Superior temporal gyrus (tissue), 1 donor: ENCODE measurements at regions not wholly inside any gene's neighbourhood (a gene's known extent, or its start where the extent isn't known, plus 50 kb on each side); places are given as distances from the start of the nearest gene placed in this dataset.

ENCODE experiments used
- DNase-seq: peaks from one replicate; pipeline ENCODE4 v3.0.0-alpha.2; 2016; ENCODE audit errors: extremely low spot score

DNA sequence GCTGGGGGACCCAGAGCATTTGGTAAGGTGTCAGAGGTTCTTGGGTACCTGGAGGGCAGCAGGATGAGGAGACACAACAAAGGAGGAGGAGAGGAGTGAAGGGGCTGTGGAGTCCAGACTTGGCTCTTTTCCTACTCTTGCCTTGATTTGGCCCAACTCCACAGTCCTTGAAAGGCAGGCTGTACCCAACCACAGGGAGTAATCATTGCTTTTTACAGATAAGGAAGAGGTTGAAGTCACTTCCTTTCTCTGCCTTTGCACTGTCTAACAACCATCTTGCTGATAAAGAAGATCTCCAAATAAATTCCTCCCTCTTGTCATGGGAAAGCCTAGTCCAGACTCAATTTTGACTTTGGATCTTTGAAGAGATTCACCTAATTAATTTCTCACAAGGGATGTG lies 226.8 kb upstream of the HMGA2 start:
- DNase-seq = no peak

DNA sequence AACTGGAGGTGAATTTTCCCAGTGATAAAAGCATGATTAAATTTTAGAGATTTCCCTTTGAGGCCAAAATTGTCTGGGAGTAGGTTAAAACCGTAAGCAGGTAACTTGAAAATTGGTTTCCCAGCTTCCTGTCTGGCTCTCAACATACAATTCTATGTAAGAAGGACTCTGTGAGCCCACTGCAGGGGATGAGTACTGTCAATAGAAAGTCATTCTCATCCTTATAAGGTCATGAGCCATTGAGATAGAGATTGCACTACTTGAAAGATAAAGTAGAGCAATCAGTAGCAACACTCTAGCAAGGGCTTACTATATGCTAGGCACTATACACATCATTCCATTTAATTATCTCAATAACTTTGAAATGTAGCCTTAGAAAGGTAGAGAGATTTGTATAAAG lies 225.6 kb upstream of the HMGA2 start:
- DNase-seq = no peak

DNA sequence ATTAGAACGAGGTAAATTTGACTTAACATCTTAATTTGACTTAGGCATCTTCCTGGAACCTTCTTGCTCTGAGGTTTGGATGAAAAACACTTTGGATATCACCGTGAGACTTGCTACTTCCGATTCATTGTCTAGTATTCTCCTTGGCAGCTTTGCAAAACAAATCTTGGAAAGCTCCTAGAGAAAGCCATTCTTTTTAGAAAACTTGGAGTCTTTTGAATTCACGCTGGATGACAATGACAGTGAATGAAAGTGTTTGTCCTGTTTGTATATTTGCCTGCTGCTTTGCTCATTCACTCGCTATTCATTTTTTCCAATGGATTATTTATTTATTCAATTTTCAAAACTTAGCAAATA lies 222.1 kb upstream of the HMGA2 start:
- no peak for DNase-seq

DNA sequence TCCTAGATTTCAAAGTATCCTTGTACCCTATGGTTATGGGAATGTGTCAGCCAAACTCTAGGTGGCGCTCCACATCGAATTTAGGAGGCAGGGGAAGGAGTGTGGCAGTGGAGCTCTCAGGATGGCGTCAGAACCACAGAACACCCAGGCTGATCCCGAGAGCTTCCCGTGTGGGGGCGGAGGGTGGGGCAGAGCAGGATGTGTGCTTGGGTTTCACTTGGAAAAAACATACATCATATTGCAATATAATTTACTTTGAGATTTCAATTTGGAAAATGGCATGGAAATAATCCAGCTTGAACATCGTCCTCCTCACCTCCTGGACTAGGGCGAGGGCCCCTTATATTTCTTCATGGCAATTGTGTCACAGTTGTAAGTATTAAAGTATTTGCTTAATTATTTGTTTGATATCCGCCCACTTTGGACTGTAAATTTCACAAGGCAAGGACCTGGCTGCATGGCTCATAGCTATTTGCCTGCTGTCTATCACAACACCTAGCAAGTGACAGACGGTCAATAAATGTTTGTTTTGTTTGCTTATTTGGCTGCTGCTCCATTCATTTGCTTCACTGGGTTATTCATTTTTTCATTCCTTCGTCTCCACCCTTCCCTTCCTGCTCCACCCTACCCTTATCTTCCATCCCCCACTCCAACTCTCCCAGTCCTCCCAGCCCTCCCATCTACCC lies 221.5 kb upstream of the HMGA2 start:
- peak; percentile 79 for DNase-seq

- no peak for DNase-seq
Measured at GRCh38 chr12:65603438-65604351, 220.6 kb upstream of the HMGA2 start.

GRCh38 chr12:65605019-65605418 lies 219.3 kb upstream of the HMGA2 start:
- no peak for DNase-seq

DNA sequence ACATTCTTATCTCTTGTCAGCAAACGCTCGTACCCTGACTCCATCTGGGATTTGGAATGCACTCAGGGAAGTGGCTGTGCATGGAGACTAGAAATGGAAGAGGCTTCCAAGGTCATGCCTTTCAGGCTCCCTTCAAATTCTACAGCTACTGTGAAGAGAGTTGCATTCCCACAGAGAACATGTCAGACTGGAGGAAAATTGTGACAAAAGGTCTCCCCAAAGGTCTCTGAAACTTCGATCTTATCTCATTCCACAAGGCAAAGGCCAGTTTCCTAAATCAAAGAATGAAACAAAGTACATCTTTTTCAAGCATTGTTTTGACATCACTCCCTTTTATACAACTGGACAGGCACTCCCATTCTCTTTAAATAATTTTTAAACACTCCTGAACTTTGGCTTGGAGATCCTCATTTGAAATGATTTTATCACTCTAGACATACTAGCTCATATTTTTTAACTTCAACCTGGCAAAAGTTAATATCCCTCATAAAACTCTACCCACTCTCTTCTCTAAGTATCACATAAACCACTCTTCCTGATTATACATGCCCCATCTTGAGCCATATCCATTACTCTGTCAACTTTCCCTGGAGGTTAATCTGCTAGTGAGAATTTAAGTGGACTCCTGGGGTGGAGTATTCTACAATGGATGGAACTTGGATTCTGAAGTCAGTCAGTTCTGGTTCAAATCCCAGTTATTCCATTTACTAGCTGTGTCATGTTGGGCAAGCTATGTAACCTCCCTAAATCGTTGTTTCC lies 218.1 kb upstream of the HMGA2 start:
- no peak for DNase-seq

- DNase-seq = no peak
Measured at GRCh38 chr12:65607401-65607841, 216.9 kb upstream of the HMGA2 start.

DNA sequence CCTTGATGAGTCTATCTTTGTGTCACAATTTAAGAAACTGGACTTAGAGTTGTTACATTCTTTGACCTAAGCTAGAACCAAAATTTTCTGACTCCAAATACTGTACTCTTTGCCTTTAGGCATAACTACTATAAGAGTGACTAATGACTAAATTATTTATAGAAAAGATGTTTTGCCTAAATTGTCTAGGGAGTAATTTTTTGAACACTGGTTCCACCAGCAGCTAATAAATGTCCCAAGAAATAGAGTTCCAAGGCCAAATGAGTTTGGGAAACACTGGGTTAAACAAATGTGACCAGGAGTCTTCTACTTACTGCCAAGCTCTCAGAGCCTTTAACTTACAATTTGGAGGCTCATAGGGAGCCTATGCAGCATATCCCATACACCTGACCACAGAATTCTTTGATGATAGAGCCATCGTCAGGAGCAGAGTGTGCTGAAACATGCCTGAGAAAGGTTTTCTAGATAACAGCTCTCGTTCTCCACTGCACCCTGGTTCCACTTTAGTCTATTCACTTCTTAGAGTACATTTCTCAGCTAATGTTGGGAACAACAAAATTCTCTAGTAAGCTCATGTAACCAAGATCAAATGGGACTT lies 215.9 kb upstream of the HMGA2 start:
- DNase-seq = no peak

DNA sequence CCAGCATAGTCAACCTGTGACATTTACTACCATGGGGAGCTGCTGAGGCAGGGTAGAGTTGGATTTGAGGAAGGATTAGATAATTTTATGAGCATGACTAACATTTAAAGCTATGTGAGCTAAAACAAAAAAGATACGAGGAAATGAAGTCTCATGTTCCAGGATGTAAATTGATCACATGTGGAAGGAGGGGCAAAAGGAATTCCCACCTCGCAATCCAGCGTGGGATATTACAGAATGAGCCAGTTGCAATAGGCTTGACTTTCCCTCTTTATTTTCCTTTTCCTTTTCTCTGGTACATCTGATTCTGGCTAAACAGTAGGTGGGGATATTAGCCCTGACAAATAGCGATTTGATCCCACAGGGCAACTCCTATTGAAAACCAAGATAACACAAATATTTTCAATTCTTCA lies 214.9 kb upstream of the HMGA2 start:
- no peak for DNase-seq

DNA sequence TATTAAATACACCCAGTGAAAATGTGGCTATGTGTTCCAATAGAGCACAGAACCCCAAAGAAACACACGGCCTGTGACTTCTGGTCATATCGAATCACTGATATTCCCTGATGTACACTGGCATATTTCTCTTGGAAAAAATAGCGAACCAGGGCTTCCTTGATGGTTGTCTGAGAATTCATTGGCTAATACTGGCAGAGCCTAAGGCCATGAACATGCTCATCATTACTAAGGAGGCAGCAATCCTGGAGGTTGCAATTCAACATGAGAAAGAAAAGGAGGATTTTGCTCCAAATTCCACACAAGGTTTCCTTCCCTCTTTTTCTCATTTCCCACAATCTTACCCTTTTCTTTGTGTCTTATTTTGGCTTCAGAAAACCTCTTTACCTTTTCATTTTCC lies 212.9 kb upstream of the HMGA2 start:
- no peak for DNase-seq

DNA sequence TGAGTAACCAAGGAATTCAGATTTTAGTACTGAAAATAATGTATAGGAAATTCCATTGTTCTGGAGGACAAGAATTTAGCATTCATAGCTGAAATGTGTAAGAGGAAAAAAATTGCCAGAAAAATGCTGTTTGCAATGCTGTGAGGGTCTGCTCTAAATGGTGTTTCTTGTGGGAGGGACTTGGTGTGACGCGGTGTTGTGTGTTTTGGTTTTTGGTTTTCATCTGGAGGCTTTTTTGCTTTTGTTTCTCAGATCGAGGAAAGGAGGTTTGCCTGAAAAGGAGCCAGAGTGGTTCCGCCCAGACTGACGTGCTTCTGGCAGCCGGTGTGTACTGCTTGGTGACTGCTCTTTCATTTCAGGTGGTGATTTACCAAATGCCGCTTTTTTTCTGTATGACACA lies 211.8 kb upstream of the HMGA2 start:
- DNase-seq = no peak

GRCh38 chr12:65613692-65614091 lies 210.6 kb upstream of the HMGA2 start:
- DNase-seq = no peak

- DNase-seq = no peak
Measured at GRCh38 chr12:65614259-65614889, 209.9 kb upstream of the HMGA2 start.

DNA sequence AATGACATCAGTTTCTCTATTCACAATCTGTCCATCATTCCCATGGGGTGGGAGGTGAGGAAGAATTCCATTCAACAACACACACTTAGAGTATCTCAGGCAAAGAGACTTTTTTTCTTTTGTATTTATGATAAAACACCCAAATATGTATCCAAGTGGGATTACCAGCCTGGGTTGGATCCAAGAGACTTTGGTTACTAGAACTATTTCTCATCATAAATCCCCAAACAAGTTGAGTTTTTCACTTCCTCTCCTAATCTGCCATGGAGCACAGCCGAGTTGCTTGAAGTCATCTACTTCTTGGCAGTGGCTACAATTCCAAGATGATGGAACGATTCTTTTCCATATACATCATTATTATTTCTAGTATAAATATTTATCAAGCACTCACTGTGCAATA lies 209.2 kb upstream of the HMGA2 start:
- DNase-seq = no peak

DNA sequence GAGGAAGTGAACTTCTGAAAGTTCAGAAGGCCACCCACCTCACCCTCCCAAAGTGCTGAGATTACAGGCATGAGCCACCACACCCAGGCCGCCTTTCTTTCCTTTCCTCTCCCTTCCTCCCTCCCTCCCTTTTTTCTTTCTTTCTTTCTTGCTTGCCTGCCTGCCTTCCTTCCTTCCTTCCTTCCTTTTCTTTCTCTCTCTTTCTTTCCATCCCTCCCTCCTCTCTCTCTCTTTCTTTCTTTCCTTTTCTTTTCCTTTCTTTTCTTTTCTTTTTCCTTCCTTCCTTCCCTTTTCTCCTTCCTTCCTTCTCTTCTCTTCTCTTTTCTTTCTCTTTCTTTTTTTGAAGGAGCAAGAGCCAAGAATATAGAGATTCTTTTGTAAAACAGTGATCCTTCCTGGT lies 208.3 kb upstream of the HMGA2 start:
- no peak for DNase-seq

DNA sequence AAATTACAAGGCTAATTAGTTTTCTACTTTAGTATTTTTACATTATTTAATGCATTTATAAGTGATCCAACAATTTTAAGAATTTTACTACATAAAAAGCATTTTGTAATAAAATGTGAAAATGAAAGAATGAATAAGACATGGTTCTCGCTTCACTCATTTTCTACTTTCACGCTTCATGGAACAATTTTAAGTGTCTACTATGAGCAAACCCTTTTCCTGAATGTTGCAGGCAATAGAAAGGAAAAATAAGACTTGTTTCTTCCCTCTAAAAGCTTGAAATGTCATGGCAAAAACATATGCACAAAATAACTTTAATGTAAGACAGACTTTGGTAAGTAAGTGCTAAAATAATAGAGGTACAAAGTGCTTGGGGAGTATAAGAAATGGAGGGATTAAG lies 205.7 kb upstream of the HMGA2 start:
- no peak for DNase-seq

DNA sequence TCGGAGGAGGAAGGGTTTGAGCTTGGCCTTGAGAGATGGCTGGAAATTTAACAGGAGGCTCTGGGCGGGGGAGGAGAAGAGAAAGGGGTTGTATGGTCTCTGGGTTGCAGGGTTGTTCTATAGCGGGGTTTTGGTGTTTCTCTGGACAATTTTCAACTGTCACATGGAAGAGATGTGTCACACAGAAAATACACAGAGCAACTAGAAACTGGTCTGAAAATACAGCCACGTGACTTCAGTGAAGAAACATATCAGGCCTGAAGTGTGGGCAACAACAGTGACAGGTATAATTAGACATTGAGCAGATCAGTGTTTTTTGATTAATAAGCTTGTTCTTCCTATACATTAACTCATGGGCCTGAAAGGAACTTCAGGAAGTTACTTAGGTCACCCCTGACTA lies 205.3 kb upstream of the HMGA2 start:
- no peak for DNase-seq

GRCh38 chr12:65620046-65620445 lies 204.2 kb upstream of the HMGA2 start:
- DNase-seq = no peak

DNA sequence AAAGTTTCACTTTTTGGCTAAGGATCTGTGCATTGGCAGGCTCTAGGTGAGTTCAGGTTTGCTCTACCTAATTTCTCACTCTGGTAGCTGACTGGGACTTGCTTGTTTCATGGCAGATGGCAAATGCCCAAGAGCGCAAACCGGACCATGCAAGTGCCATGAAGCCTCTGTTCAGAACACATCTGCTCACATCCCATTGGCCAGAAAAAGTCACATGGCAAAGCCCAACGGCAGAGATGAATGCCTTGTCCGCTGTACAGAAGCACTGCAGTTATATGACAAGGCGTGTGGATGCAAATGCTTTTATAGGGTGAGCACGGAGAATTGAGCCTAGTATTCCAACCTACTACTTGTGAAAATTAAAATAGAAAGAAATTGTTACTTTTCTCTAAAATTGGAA lies 202.2 kb upstream of the HMGA2 start:
- DNase-seq = no peak

- DNase-seq = no peak
Measured at GRCh38 chr12:65623507-65623906, 200.8 kb upstream of the HMGA2 start.
